H9 (cell line): ENCODE measurements at regions not wholly inside any gene's neighbourhood (a gene's known extent, or its start where the extent isn't known, plus 50 kb on each side); places are given as distances from the start of the nearest gene placed in this dataset.
A peak's percentile ranks its signal among the peaks of the same experiment; 100 is the strongest.

Experiments used
- DNase-seq: peaks from one replicate; pipeline ENCODE4 v3.0.0-alpha.2; 2017
- H2AFZ ChIP-seq: one replicate; pipeline ENCODE4 v1.6.1; 2013; ENCODE audit warnings: mild to moderate bottlenecking, low read length, control low read depth, moderate library complexity
- H2AK5ac ChIP-seq: 2 replicates; pipeline ENCODE4 v1.6.1; 2013; ENCODE audit warnings: low read length, control low read depth, mixed read lengths; ENCODE audit not compliant: insufficient read length
- H2BK120ac ChIP-seq: one replicate; pipeline ENCODE4 v1.6.1; 2013; ENCODE audit warnings: low read depth, mild to moderate bottlenecking, low read length, control low read depth, inconsistent platforms; ENCODE audit not compliant: poor library complexity, severe bottlenecking
- H2BK12ac ChIP-seq: 2 replicates; pipeline ENCODE4 v1.6.1; 2013; ENCODE audit warnings: low read length, control low read depth, mixed read lengths, low read depth; ENCODE audit not compliant: insufficient read length
- H2BK15ac ChIP-seq: 2 replicates; pipeline ENCODE4 v1.6.1; 2013; ENCODE audit warnings: low read depth, low read length, control low read depth
- H2BK20ac ChIP-seq: one replicate; pipeline ENCODE4 v1.6.1; 2013; ENCODE audit warnings: low read depth, mild to moderate bottlenecking, low read length, control low read depth, inconsistent platforms; ENCODE audit not compliant: poor library complexity, severe bottlenecking
- H2BK5ac ChIP-seq: 2 replicates; pipeline ENCODE4 v1.6.1; 2013; ENCODE audit warnings: low read length, control low read depth, mixed read lengths; ENCODE audit not compliant: insufficient read length
- H3K14ac ChIP-seq: 2 replicates; pipeline ENCODE4 v1.6.1; 2013; ENCODE audit warnings: low read length, control low read depth; ENCODE audit not compliant: insufficient read depth
- H3K18ac ChIP-seq: 2 replicates; pipeline ENCODE4 v1.6.1; 2013; ENCODE audit warnings: low read depth, mild to moderate bottlenecking, mixed read lengths, low read length, control low read depth; ENCODE audit not compliant: insufficient read length
- H3K23ac ChIP-seq: 2 replicates; pipeline ENCODE4 v1.6.1; 2013; ENCODE audit warnings: low read length, control low read depth, mixed read lengths, low read depth; ENCODE audit not compliant: insufficient read length
- H3K23me2 ChIP-seq: 2 replicates; pipeline ENCODE4 v1.6.1; 2013; ENCODE audit warnings: low read depth, mild to moderate bottlenecking, mixed read lengths, low read length, control low read depth; ENCODE audit not compliant: insufficient read length, poor library complexity, severe bottlenecking
- H3K27ac ChIP-seq: 2 replicates; pipeline ENCODE4 v1.5.1; 2013; ENCODE audit warnings: low read length, control low read depth, mixed read lengths, low read depth; ENCODE audit not compliant: insufficient read length
- H3K27me3 ChIP-seq: 2 replicates; pipeline ENCODE4 v1.6.1; 2013; ENCODE audit warnings: low read length, control low read depth, inconsistent platforms; ENCODE audit not compliant: insufficient read depth
- H3K4ac ChIP-seq: 2 replicates; pipeline ENCODE4 v1.6.1; 2013; ENCODE audit warnings: low read depth, mild to moderate bottlenecking, control low read depth, inconsistent platforms, low read length, moderate library complexity
- H3K4me1 ChIP-seq: 2 replicates; pipeline ENCODE4 v1.6.1; 2013; ENCODE audit warnings: low read length, control low read depth, inconsistent platforms; ENCODE audit not compliant: insufficient read depth
- H3K4me2 ChIP-seq: 2 replicates; pipeline ENCODE4 v1.6.1; 2013; ENCODE audit warnings: low read length, control low read depth, mixed read lengths; ENCODE audit not compliant: insufficient read length, insufficient read depth
- H3K56ac ChIP-seq: 2 replicates; pipeline ENCODE4 v1.6.1; 2013; ENCODE audit warnings: low read depth, mild to moderate bottlenecking, mixed read lengths, low read length, control low read depth; ENCODE audit not compliant: insufficient read length
- H3K79me1 ChIP-seq: 2 replicates; pipeline ENCODE4 v1.6.1; 2013; ENCODE audit warnings: low read depth, mild to moderate bottlenecking, moderate library complexity, low read length, control low read depth, inconsistent platforms; ENCODE audit not compliant: insufficient read depth, poor library complexity, severe bottlenecking
- H3K79me2 ChIP-seq: 2 replicates; pipeline ENCODE4 v1.6.1; 2013; ENCODE audit warnings: low read length, control low read depth, inconsistent platforms; ENCODE audit not compliant: insufficient read depth
- H3K9ac ChIP-seq: 2 replicates; pipeline ENCODE4 v1.6.1; 2013; ENCODE audit warnings: low read length, control low read depth, mixed read lengths; ENCODE audit not compliant: insufficient read length; ENCODE audit errors: extremely low read depth
- H3K9me3 ChIP-seq: one replicate; pipeline ENCODE4 v1.6.1; 2013; ENCODE audit warnings: low read depth, low read length, inconsistent platforms; ENCODE audit not compliant: control insufficient read depth
- H3T11ph ChIP-seq: one replicate; pipeline ENCODE4 v1.6.1; 2013; ENCODE audit warnings: mild to moderate bottlenecking, low read length, control low read depth, inconsistent platforms
- H4K20me1 ChIP-seq: one replicate; pipeline ENCODE4 v1.6.1; 2013; ENCODE audit not compliant: control insufficient read depth, insufficient read length, insufficient read depth
- H4K5ac ChIP-seq: 2 replicates; pipeline ENCODE4 v1.6.1; 2013; ENCODE audit warnings: low read depth, mild to moderate bottlenecking, mixed read lengths, low read length, control low read depth; ENCODE audit not compliant: insufficient read length
- H4K8ac ChIP-seq: replicated peaks from 2 replicates; pipeline ENCODE4 v1.6.1; 2013; ENCODE audit warnings: low read length, control low read depth, mixed read lengths, low read depth; ENCODE audit not compliant: insufficient read length
- H4K91ac ChIP-seq: 2 replicates; pipeline ENCODE4 v1.6.1; 2013; ENCODE audit warnings: low read depth, mild to moderate bottlenecking, moderate library complexity, mixed read lengths, low read length, control low read depth; ENCODE audit not compliant: insufficient read length
- H3K27ac Mint-ChIP-seq, 3 experiments: 2 replicates in 2 of 3; 3 replicates in 1 of 3; pipeline ENCODE4 v1.8.0; 2020 to 2021; ENCODE audit warnings: mixed read lengths in 3 of 3, mild to moderate bottlenecking in 1 of 3, moderate library complexity in 1 of 3
- H3K27me3 Mint-ChIP-seq: 2 replicates; pipeline ENCODE4 v1.8.0; 2021; ENCODE audit warnings: low read depth, mild to moderate bottlenecking, moderate library complexity, mixed read lengths
- H3K36me3 Mint-ChIP-seq, 3 experiments: 2 replicates in 2 of 3; 3 replicates in 1 of 3; pipeline ENCODE4 v1.8.0; 2020 to 2021; ENCODE audit warnings: low read depth in 3 of 3, mixed read lengths in 3 of 3; ENCODE audit not compliant: insufficient read depth in 1 of 3
- H3K4me1 Mint-ChIP-seq, 2 experiments: 2 replicates each; pipeline ENCODE4 v1.8.0; 2020; ENCODE audit warnings: mixed read lengths in 2 of 2
- H3K4me3 Mint-ChIP-seq, 2 experiments: 2 replicates in 1 of 2; 3 replicates in 1 of 2; pipeline ENCODE4 v1.8.0; 2020 to 2021; ENCODE audit warnings: mild to moderate bottlenecking in 2 of 2, mixed read lengths in 2 of 2, moderate library complexity in 1 of 2
- H3K9me3 Mint-ChIP-seq, 2 experiments: 2 replicates in 1 of 2; 3 replicates in 1 of 2; pipeline ENCODE4 v1.8.0; 2020; ENCODE audit warnings: mild to moderate bottlenecking in 2 of 2, mixed read lengths in 2 of 2, moderate library complexity in 1 of 2
- WGBS: extraction: QIAGEN DNeasy Blood & Tissue Kit; methylation state at CpG from one replicate; pipeline ENCODE4 v1.1.7; 2013; ENCODE audit warnings: missing lambda C conversion rate, low lambda C conversion rate, mixed read lengths; ENCODE audit not compliant: insufficient read length; ENCODE audit errors: extremely low coverage; 5-methylcytosine and 5-hydroxymethylcytosine counted together
- TF ChIP-seq, protein P1 (sequence below): fragments of 200-600 bp; sonication (generic); conservative IDR thresholded peaks from 3 replicates; pipeline ENCODE4 v1.8.0; 2021; ENCODE audit warnings: antibody characterized with exemption, mild to moderate bottlenecking

DNA sequence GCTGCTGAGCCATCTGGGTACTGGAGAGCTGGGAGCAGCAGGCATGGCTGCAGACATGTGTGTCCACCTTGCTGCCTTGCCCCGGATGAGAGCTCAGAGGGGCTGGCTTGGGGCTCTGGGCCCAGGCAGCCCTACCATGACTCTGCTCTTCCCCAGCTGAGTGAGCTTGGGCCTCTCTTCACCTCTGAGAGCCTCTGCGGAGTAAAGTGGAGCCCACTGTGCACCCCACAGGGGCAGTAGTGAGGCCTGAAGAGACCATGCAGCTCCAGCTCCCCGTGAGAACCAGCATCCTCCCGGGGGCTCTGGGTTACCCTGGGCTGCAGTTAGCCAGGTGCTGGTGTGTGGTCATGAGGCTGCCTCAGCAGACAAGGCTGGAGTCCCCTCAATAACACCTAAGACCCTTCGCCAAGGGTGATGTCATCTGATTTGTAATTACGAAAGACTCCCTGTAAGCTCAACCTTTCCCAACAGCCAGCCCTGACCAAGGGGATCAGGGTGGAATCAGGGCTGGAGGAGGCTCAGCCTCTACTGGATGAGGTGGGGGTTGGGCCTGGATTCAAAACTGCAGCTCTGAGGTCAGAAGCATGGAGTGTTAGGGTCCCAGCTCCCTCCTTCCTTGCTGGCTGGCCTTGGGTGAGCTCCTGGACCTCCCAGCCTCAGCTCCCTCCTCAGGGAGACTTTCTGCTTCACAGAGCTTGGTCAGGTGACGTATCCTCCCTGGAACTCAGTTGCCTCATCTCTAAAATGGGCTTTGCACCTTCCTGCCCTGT lies 308.0 kb downstream of the MATN1 start:
- Mint-ChIP-seq H3K9me3 (no peaks in the 10 kb centered on the region), H3K27me3 (peaks cover 1% of the 10 kb centered on the region), H3K4me3 (no peak overlapping the region), H3K36me3 (no peaks in the 10 kb centered on the region; a peak in 1 of 7 replicates), H3K27ac (no peak overlapping the region), H3K4me1 (no peaks in the 10 kb centered on the region)
- H3K27me3 ChIP-seq = no peaks in the 10 kb centered on the region
- no peak overlapping the region for H3K9ac ChIP-seq
- H3K56ac ChIP-seq = no peak overlapping the region
- no CpG with 5 or more reads among the region's 7 CpGs for WGBS
- no peak overlapping the region for H2AK5ac ChIP-seq
- no peaks in the 10 kb centered on the region for H3K4me1 ChIP-seq
- H2BK15ac ChIP-seq = no peak overlapping the region
- no peaks in the 10 kb centered on the region for H3K79me1 ChIP-seq
- H2BK120ac ChIP-seq = no peak overlapping the region
- no peaks in the 10 kb centered on the region for H4K20me1 ChIP-seq
- no peak overlapping the region for H2BK20ac ChIP-seq
- no peak overlapping the region for H4K8ac ChIP-seq
- no peak overlapping the region for H3K23ac ChIP-seq
- H3K4ac ChIP-seq = no peak overlapping the region
- peak; percentile 24 for DNase-seq
- no peak overlapping the region; the same call in 1 of the 2 replicates for H3K14ac ChIP-seq
- no peaks in the 10 kb centered on the region for H3K79me2 ChIP-seq
- H2BK12ac ChIP-seq = no peak overlapping the region
- H3T11ph ChIP-seq = no peak overlapping the region
- H3K18ac ChIP-seq = no peak overlapping the region
- TF ChIP-seq, protein P1, sequence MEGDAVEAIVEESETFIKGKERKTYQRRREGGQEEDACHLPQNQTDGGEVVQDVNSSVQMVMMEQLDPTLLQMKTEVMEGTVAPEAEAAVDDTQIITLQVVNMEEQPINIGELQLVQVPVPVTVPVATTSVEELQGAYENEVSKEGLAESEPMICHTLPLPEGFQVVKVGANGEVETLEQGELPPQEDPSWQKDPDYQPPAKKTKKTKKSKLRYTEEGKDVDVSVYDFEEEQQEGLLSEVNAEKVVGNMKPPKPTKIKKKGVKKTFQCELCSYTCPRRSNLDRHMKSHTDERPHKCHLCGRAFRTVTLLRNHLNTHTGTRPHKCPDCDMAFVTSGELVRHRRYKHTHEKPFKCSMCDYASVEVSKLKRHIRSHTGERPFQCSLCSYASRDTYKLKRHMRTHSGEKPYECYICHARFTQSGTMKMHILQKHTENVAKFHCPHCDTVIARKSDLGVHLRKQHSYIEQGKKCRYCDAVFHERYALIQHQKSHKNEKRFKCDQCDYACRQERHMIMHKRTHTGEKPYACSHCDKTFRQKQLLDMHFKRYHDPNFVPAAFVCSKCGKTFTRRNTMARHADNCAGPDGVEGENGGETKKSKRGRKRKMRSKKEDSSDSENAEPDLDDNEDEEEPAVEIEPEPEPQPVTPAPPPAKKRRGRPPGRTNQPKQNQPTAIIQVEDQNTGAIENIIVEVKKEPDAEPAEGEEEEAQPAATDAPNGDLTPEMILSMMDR = no peak
- H3K27ac ChIP-seq = no peak overlapping the region
- no peak overlapping the region for H2AFZ ChIP-seq
- no peak overlapping the region for H2BK5ac ChIP-seq
- H3K4me2 ChIP-seq = no peak overlapping the region
- no peak overlapping the region for H4K91ac ChIP-seq
- H3K9me3 ChIP-seq = no peaks in the 10 kb centered on the region
- no peaks in the 10 kb centered on the region for H3K23me2 ChIP-seq
- no peak overlapping the region for H4K5ac ChIP-seq
